GM23338 (cell line): ENCODE measurements at regions not wholly inside any gene's neighbourhood (a gene's known extent, or its start where the extent isn't known, plus 50 kb on each side); places are given as distances from the start of the nearest gene placed in this dataset.

Experiments used
- ATAC-seq: fragments of 200-7000 bp; cut with Tn5 transposase; 3 replicates; pipeline ENCODE4 v1.9.1; 2020
- DNase-seq: peaks from one replicate; pipeline ENCODE4 v3.0.0-alpha.2; 2015; ENCODE audit warnings: low spot score
- H2AFZ ChIP-seq: fragments of 200-600 bp; sonication (generic); 2 replicates; pipeline ENCODE4 v1.8.0; 2016; ENCODE audit warnings: antibody characterized with exemption, mild to moderate bottlenecking, moderate library complexity
- H3F3A ChIP-seq: fragments of 200-600 bp; sonication (generic); replicated peaks from 2 replicates; pipeline ENCODE4 v1.8.0; 2017; ENCODE audit warnings: antibody characterized with exemption, mixed run types, low read depth
- H3K27ac ChIP-seq: fragments of 200-600 bp; sonication (generic); 2 replicates; pipeline ENCODE4 v1.6.1; 2016; ENCODE audit warnings: low read depth
- H3K27me3 ChIP-seq: fragments of 200-600 bp; sonication (generic); 2 replicates; pipeline ENCODE4 v1.8.0; 2016; ENCODE audit warnings: mild to moderate bottlenecking, mixed run types, moderate library complexity; ENCODE audit not compliant: insufficient read depth
- H3K36me3 ChIP-seq: fragments of 200-600 bp; sonication (generic); 2 replicates; pipeline ENCODE4 v1.8.0; 2016; ENCODE audit warnings: mild to moderate bottlenecking; ENCODE audit not compliant: insufficient read depth
- H3K4me1 ChIP-seq: fragments of 200-600 bp; sonication (generic); 2 replicates; pipeline ENCODE4 v1.8.0; 2016; ENCODE audit warnings: mild to moderate bottlenecking, moderate library complexity; ENCODE audit not compliant: insufficient read depth
- H3K4me2 ChIP-seq: fragments of 200-600 bp; sonication (generic); 2 replicates; pipeline ENCODE4 v1.7.1; 2017; ENCODE audit warnings: mixed run types
- H3K4me3 ChIP-seq: fragments of 200-600 bp; sonication (generic); 2 replicates; pipeline ENCODE4 v1.6.1; 2016; ENCODE audit warnings: mixed run types
- H3K79me2 ChIP-seq: fragments of 200-600 bp; sonication (generic); replicated peaks from 2 replicates; pipeline ENCODE4 v1.8.0; 2017; ENCODE audit warnings: mild to moderate bottlenecking; ENCODE audit not compliant: insufficient read depth
- H3K9me2 ChIP-seq: fragments of 200-600 bp; sonication (generic); 2 replicates; pipeline ENCODE4 v1.8.0; 2017; ENCODE audit not compliant: insufficient read depth
- H4K20me1 ChIP-seq: fragments of 200-600 bp; sonication (generic); replicated peaks from 2 replicates; pipeline ENCODE4 v1.8.0; 2017; ENCODE audit warnings: mild to moderate bottlenecking; ENCODE audit not compliant: insufficient read depth
- H3K27ac Mint-ChIP-seq: 2 replicates; pipeline ENCODE4 v1.8.0; 2020; ENCODE audit warnings: inconsistent platforms, mild to moderate bottlenecking, moderate library complexity, mixed read lengths
- H3K27me3 Mint-ChIP-seq: 3 replicates; pipeline ENCODE4 v1.8.0; 2022; ENCODE audit warnings: low read depth, mild to moderate bottlenecking, moderate library complexity, mixed read lengths, inconsistent platforms; ENCODE audit not compliant: insufficient read depth, poor library complexity
- H3K36me3 Mint-ChIP-seq: 3 replicates; pipeline ENCODE4 v1.8.0; 2021; ENCODE audit warnings: low read depth, mild to moderate bottlenecking, inconsistent platforms, moderate library complexity, mixed read lengths
- H3K4me1 Mint-ChIP-seq: 3 replicates; pipeline ENCODE4 v1.8.0; 2020; ENCODE audit warnings: mild to moderate bottlenecking, inconsistent platforms, mixed read lengths
- H3K4me3 Mint-ChIP-seq: 3 replicates; pipeline ENCODE4 v1.8.0; 2021; ENCODE audit warnings: moderate library complexity, mild to moderate bottlenecking, inconsistent platforms, mixed read lengths
- H3K9me3 Mint-ChIP-seq: 3 replicates; pipeline ENCODE4 v1.8.0; 2020; ENCODE audit warnings: moderate library complexity, mild to moderate bottlenecking, inconsistent platforms, mixed read lengths
- CREB1 ChIP-seq: fragments of 250-450 bp; sonication (Bioruptor Pico); IDR thresholded peaks from 2 replicates; pipeline ENCODE4 v1.5.0; 2020; ENCODE audit warnings: low read depth, mild to moderate bottlenecking, moderate library complexity
- EZH2phosphoT487 ChIP-seq: fragments of 200-600 bp; sonication (generic); IDR thresholded peaks from one replicate; pipeline ENCODE4 v1.8.1; 2018; ENCODE audit warnings: antibody characterized with exemption; ENCODE audit not compliant: unreplicated experiment
- JUNB ChIP-seq: IDR thresholded peaks from one replicate; pipeline ENCODE4 v1.6.1; 2016; ENCODE audit warnings: antibody characterized with exemption; ENCODE audit not compliant: unreplicated experiment
- NANOG ChIP-seq: IDR thresholded peaks from 2 replicates; pipeline ENCODE4 v1.6.1; 2016; ENCODE audit warnings: antibody characterized with exemption, borderline replicate concordance
- POLR2AphosphoS5 ChIP-seq: IDR thresholded peaks from 2 replicates; pipeline ENCODE4 v1.6.1; 2016; ENCODE audit warnings: antibody characterized with exemption, low read depth
- REST ChIP-seq: IDR thresholded peaks from one replicate; pipeline ENCODE4 v1.6.1; 2018; ENCODE audit warnings: antibody characterized with exemption; ENCODE audit not compliant: unreplicated experiment
- ZNF114 ChIP-seq: fragments of 250-450 bp; sonication (Bioruptor Pico); IDR thresholded peaks from 2 replicates; pipeline ENCODE4 v1.5.0; 2020; ENCODE audit warnings: mild to moderate bottlenecking, moderate library complexity
- ZNF331 ChIP-seq: fragments of 250-450 bp; sonication (Bioruptor Pico); IDR thresholded peaks from 2 replicates; pipeline ENCODE4 v1.5.0; 2020; ENCODE audit warnings: low read depth, mild to moderate bottlenecking, moderate library complexity
- ZNF462 ChIP-seq: fragments of 250-450 bp; sonication (Bioruptor Pico); IDR thresholded peaks from 2 replicates; pipeline ENCODE4 v1.5.0; 2020; ENCODE audit warnings: mild to moderate bottlenecking, moderate library complexity
- TF ChIP-seq, protein P1 (sequence below), 2 experiments: fragments of 200-600 bp in 1 of 2; sonication (generic) in 1 of 2; conservative IDR thresholded peaks; 2 replicates each; pipeline versions ENCODE4 v1.5.1 to v1.6.1; 2016 to 2017; ENCODE audit warnings: antibody characterized with exemption in 2 of 2, low read depth in 2 of 2, mild to moderate bottlenecking in 2 of 2, moderate library complexity in 1 of 2

DNA sequence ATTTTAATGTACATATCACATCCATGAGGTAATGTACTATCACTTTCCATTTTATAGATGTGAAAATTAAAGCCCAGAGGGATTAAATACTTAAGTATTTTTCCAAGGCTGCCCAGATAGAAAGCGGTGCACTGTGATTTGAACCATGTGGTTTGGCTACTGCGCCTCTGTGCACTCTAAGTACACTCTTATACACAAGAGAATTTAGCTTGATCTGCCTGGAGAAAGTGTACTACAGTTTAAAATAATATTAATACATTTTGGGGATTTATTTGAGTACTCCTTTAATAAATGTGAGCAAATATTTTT, 360.4 kb upstream of the ACTBL2 start:
- H3K36me3 ChIP-seq: no peaks in the 10 kb centered on the region
- H3K79me2 ChIP-seq: no peaks in the 10 kb centered on the region
- no peak overlapping the region for H3K4me3 ChIP-seq
- no peak overlapping the region for H3K4me2 ChIP-seq
- Mint-ChIP-seq H3K9me3 (no peaks in the 10 kb centered on the region), H3K27ac (no peak overlapping the region), H3K36me3 (no peaks in the 10 kb centered on the region), H3K4me3 (no peak overlapping the region), H3K4me1 (peaks cover 21% of the 10 kb centered on the region), H3K27me3 (peaks cover 3% of the 10 kb centered on the region)
- H4K20me1 ChIP-seq: no peaks in the 10 kb centered on the region
- no peak for DNase-seq
- no peak for TF ChIP-seq EZH2phosphoT487
- TF ChIP-seq NANOG: no peak
- TF ChIP-seq, protein P1, sequence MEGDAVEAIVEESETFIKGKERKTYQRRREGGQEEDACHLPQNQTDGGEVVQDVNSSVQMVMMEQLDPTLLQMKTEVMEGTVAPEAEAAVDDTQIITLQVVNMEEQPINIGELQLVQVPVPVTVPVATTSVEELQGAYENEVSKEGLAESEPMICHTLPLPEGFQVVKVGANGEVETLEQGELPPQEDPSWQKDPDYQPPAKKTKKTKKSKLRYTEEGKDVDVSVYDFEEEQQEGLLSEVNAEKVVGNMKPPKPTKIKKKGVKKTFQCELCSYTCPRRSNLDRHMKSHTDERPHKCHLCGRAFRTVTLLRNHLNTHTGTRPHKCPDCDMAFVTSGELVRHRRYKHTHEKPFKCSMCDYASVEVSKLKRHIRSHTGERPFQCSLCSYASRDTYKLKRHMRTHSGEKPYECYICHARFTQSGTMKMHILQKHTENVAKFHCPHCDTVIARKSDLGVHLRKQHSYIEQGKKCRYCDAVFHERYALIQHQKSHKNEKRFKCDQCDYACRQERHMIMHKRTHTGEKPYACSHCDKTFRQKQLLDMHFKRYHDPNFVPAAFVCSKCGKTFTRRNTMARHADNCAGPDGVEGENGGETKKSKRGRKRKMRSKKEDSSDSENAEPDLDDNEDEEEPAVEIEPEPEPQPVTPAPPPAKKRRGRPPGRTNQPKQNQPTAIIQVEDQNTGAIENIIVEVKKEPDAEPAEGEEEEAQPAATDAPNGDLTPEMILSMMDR (conservative IDR thresholded peaks at IDR 0.05; ENCODE audit: low read depth in 2 of 2): no peak
- no peak for TF ChIP-seq ZNF331 (CRISPR knock-in tag)
- no peak overlapping the region for H2AFZ ChIP-seq
- peaks cover 6% of the 10 kb centered on the region for H3K9me2 ChIP-seq
- H3K27ac ChIP-seq: no peak overlapping the region
- H3K4me1 ChIP-seq: 0 out of 2 replicates have a peak, but pooled peaks cover 14% of the 10 kb centered on the region
- no peaks in the 10 kb centered on the region for H3F3A ChIP-seq
- ATAC-seq: no peak
- H3K27me3 ChIP-seq: no peaks in the 10 kb centered on the region

GRCh38 chr5:57842364-57843058, 359.9 kb upstream of the ACTBL2 start:
- Mint-ChIP-seq H3K36me3 (no peaks in the 10 kb centered on the region), H3K27me3 (peaks cover 3% of the 10 kb centered on the region), H3K4me3 (no peak overlapping the region), H3K27ac (no peak overlapping the region), H3K4me1 (peaks cover 21% of the 10 kb centered on the region), H3K9me3 (no peaks in the 10 kb centered on the region)
- ATAC-seq: no peak
- H3K4me1 ChIP-seq: 0 out of 2 replicates have a peak, but pooled peaks cover 14% of the 10 kb centered on the region
- no peaks in the 10 kb centered on the region for H3K36me3 ChIP-seq
- no peaks in the 10 kb centered on the region for H3K27me3 ChIP-seq
- H3K4me3 ChIP-seq: no peak overlapping the region
- H3K27ac ChIP-seq: no peak overlapping the region
- H4K20me1 ChIP-seq: no peaks in the 10 kb centered on the region
- no peak overlapping the region for H3K4me2 ChIP-seq
- no peak overlapping the region for H2AFZ ChIP-seq
- no peaks in the 10 kb centered on the region for H3F3A ChIP-seq
- H3K9me2 ChIP-seq: peaks cover 6% of the 10 kb centered on the region
- no peak for DNase-seq
- H3K79me2 ChIP-seq: no peaks in the 10 kb centered on the region
- TF ChIP-seq EZH2phosphoT487: no peak
- TF ChIP-seq JUNB: no peak
- TF ChIP-seq ZNF331 (CRISPR knock-in tag): no peak
- no peak for TF ChIP-seq REST
- TF ChIP-seq NANOG: no peak
- no peak for TF ChIP-seq ZNF462 (CRISPR knock-in tag)
- no peak for TF ChIP-seq ZNF114
- TF ChIP-seq CREB1 (CRISPR knock-in tag): no peak
- no peak for TF ChIP-seq POLR2AphosphoS5
